T-helper 2 cell treated with Interferon-gamma antibody and Interleukin-4, amounts not matched to agents 5 μg/mL and 100 μg/mL, for 36 hours (primary cell): ENCODE measurements at regions not wholly inside any gene's neighbourhood (a gene's known extent, or its start where the extent isn't known, plus 50 kb on each side); places are given as distances from the start of the nearest gene placed in this dataset.
"Not testable (repeated sequence)": the region's sequence is repeated elsewhere in the genome, so short reads cannot be mapped to it uniquely, and the experiment has no call there.

ENCODE experiments used
- DNase-seq: peaks from one replicate; pipeline ENCODE4 v3.0.0; 2021; ENCODE audit warnings: low spot score
- H3K27ac Mint-ChIP-seq: one replicate; pipeline ENCODE4 v1.8.0; 2021; ENCODE audit warnings: mild to moderate bottlenecking, mixed read lengths
- H3K27me3 Mint-ChIP-seq: one replicate; pipeline ENCODE4 v1.8.0; 2021; ENCODE audit warnings: low read depth, mixed read lengths
- H3K36me3 Mint-ChIP-seq: one replicate; pipeline ENCODE4 v1.8.0; 2021; ENCODE audit warnings: low read depth, mixed read lengths
- H3K4me1 Mint-ChIP-seq: one replicate; pipeline ENCODE4 v1.8.0; 2021; ENCODE audit warnings: low read depth, mixed read lengths
- H3K4me3 Mint-ChIP-seq: one replicate; pipeline ENCODE4 v1.8.0; 2022; ENCODE audit warnings: mild to moderate bottlenecking, moderate library complexity, mixed read lengths
- H3K9me3 Mint-ChIP-seq: one replicate; pipeline ENCODE4 v1.8.0; 2021; ENCODE audit warnings: mixed read lengths

GRCh38 chr16:10232757-10233156 is 50.5 kb upstream of the GRIN2A start:
- DNase-seq, result no peak
- Mint-ChIP-seq H3K4me3 (no peak overlapping the region), H3K4me1 (peaks cover 2% of the 10 kb centered on the region), H3K36me3 (no peaks in the 10 kb centered on the region), H3K27me3 (no peaks in the 10 kb centered on the region), H3K27ac (no peak overlapping the region), H3K9me3 (peaks cover 8% of the 10 kb centered on the region)

GRCh38 chr16:10239640-10240039 is 57.4 kb upstream of the GRIN2A start:
- Mint-ChIP-seq H3K4me1 (no peaks in the 10 kb centered on the region), H3K27ac (no peak overlapping the region), H3K27me3 (peaks cover 8% of the 10 kb centered on the region), H3K36me3 (no peaks in the 10 kb centered on the region), H3K4me3 (no peak overlapping the region), H3K9me3 (no peaks in the 10 kb centered on the region)
- no peak for DNase-seq

- no peak overlapping the region for H3K4me3 Mint-ChIP-seq
Observed at GRCh38 chr16:10240854-10241613, 58.8 kb upstream of the GRIN2A start.

GRCh38 chr16:10242097-10242496 is 59.9 kb upstream of the GRIN2A start:
- Mint-ChIP-seq H3K36me3 (no peaks in the 10 kb centered on the region), H3K4me1 (no peaks in the 10 kb centered on the region), H3K27me3 (peaks cover 8% of the 10 kb centered on the region), H3K9me3 (no peaks in the 10 kb centered on the region), H3K4me3 (no peak overlapping the region), H3K27ac (no peak overlapping the region)
- DNase-seq, result no peak

More at GRCh38 chr16:10240854-10241613, 58.8 kb upstream of the GRIN2A start:
- Mint-ChIP-seq H3K36me3 (no peaks in the 10 kb centered on the region), H3K27ac (no peak overlapping the region), H3K27me3 (peaks cover 8% of the 10 kb centered on the region), H3K9me3 (no peaks in the 10 kb centered on the region), H3K4me1 (no peaks in the 10 kb centered on the region)
- DNase-seq, result no peak

GRCh38 chr16:10242916-10243315 is 60.7 kb upstream of the GRIN2A start:
- no peak overlapping the region for H3K4me3 Mint-ChIP-seq
- DNase-seq, result no peak

GRCh38 chr16:10245002-10245401 is 62.8 kb upstream of the GRIN2A start:
- H3K4me3 Mint-ChIP-seq, result no peak overlapping the region
- H3K9me3 Mint-ChIP-seq, result no peaks in the 10 kb centered on the region
- H3K4me1 Mint-ChIP-seq, result no peaks in the 10 kb centered on the region

More at GRCh38 chr16:10242916-10243315, 60.7 kb upstream of the GRIN2A start:
- Mint-ChIP-seq H3K27me3 (peaks cover 8% of the 10 kb centered on the region), H3K4me1 (no peaks in the 10 kb centered on the region), H3K9me3 (no peaks in the 10 kb centered on the region), H3K27ac (no peak overlapping the region), H3K36me3 (no peaks in the 10 kb centered on the region)

GRCh38 chr16:10250137-10250828 is 68.1 kb upstream of the GRIN2A start:
- no peaks in the 10 kb centered on the region for H3K4me1 Mint-ChIP-seq

More at GRCh38 chr16:10245002-10245401, 62.8 kb upstream of the GRIN2A start:
- DNase-seq, result no peak
- Mint-ChIP-seq H3K27me3 (peaks cover 8% of the 10 kb centered on the region), H3K36me3 (no peaks in the 10 kb centered on the region), H3K27ac (no peak overlapping the region)

GRCh38 chr16:10252155-10252554 is 69.9 kb upstream of the GRIN2A start:
- no peaks in the 10 kb centered on the region for H3K4me1 Mint-ChIP-seq
- H3K27me3 Mint-ChIP-seq, result peaks cover 2% of the 10 kb centered on the region
- no peak for DNase-seq
- H3K36me3 Mint-ChIP-seq, result no peaks in the 10 kb centered on the region
- no peak overlapping the region for H3K27ac Mint-ChIP-seq
- H3K9me3 Mint-ChIP-seq, result no peaks in the 10 kb centered on the region
- H3K4me3 Mint-ChIP-seq, result no peak overlapping the region

More at GRCh38 chr16:10250137-10250828, 68.1 kb upstream of the GRIN2A start:
- no peaks in the 10 kb centered on the region for H3K27me3 Mint-ChIP-seq
- no peaks in the 10 kb centered on the region for H3K9me3 Mint-ChIP-seq
- H3K36me3 Mint-ChIP-seq, result no peaks in the 10 kb centered on the region
- no peak overlapping the region for H3K27ac Mint-ChIP-seq
- H3K4me3 Mint-ChIP-seq, result no peak overlapping the region
- DNase-seq, result no peak

GRCh38 chr16:10253409-10253808 is 71.2 kb upstream of the GRIN2A start:
- Mint-ChIP-seq H3K27ac (no peak overlapping the region), H3K9me3 (no peaks in the 10 kb centered on the region), H3K4me1 (no peaks in the 10 kb centered on the region), H3K36me3 (no peaks in the 10 kb centered on the region), H3K27me3 (peaks cover 2% of the 10 kb centered on the region), H3K4me3 (no peak overlapping the region)
- no peak for DNase-seq

- no peaks in the 10 kb centered on the region for H3K36me3 Mint-ChIP-seq
- H3K4me1 Mint-ChIP-seq, result no peaks in the 10 kb centered on the region
- DNase-seq, result no peak
- no peak overlapping the region for H3K27ac Mint-ChIP-seq
- H3K9me3 Mint-ChIP-seq, result no peaks in the 10 kb centered on the region
- H3K27me3 Mint-ChIP-seq, result peaks cover 2% of the 10 kb centered on the region
- no peak overlapping the region for H3K4me3 Mint-ChIP-seq
Observed at GRCh38 chr16:10255728-10256127, 73.5 kb upstream of the GRIN2A start.

GRCh38 chr16:10256784-10257641 is 74.8 kb upstream of the GRIN2A start:
- peak; percentile 4 for DNase-seq
- Mint-ChIP-seq H3K4me3 (no peak overlapping the region), H3K4me1 (no peaks in the 10 kb centered on the region), H3K36me3 (no peaks in the 10 kb centered on the region), H3K9me3 (no peaks in the 10 kb centered on the region), H3K27me3 (peaks cover 2% of the 10 kb centered on the region), H3K27ac (no peak overlapping the region)

GRCh38 chr16:10257642-10258251 is 75.5 kb upstream of the GRIN2A start:
- H3K27me3 Mint-ChIP-seq, H3K9me3 Mint-ChIP-seq, DNase-seq, H3K4me1 Mint-ChIP-seq, H3K27ac Mint-ChIP-seq, H3K36me3 Mint-ChIP-seq, H3K4me3 Mint-ChIP-seq: not testable (repeated sequence)

- H3K36me3 Mint-ChIP-seq, H3K4me3 Mint-ChIP-seq, H3K4me1 Mint-ChIP-seq, H3K9me3 Mint-ChIP-seq, H3K27me3 Mint-ChIP-seq, H3K27ac Mint-ChIP-seq, DNase-seq: not testable (repeated sequence)
Observed at GRCh38 chr16:10258930-10259603, 76.8 kb upstream of the GRIN2A start.
